K562 (cell line): ENCODE measurements at regions not wholly inside any gene's neighbourhood (a gene's known extent, or its start where the extent isn't known, plus 50 kb on each side); places are given as distances from the start of the nearest gene placed in this dataset.
"Not testable (repeated sequence)": the region's sequence is repeated elsewhere in the genome, so short reads cannot be mapped to it uniquely, and the experiment has no call there.

Experiments used
- BDP1 ChIP-seq: IDR thresholded peaks from 3 replicates; pipeline ENCODE4 v1.6.1; 2011; ENCODE audit not compliant: insufficient read length, insufficient read depth
- DDX20 ChIP-seq: fragments of 450-650 bp; IDR thresholded peaks from 2 replicates; pipeline ENCODE4 v1.6.1; 2016; ENCODE audit warnings: missing genetic modification characterization, low read depth, mild to moderate bottlenecking, missing compliant biosample characterization, moderate library complexity
- FOXM1 ChIP-seq, 2 experiments: fragments of 450-650 bp in 1 of 2; sonication (generic) in 1 of 2; formaldehyde crosslinking in 1 of 2; IDR thresholded peaks; 2 replicates each; pipeline versions ENCODE4 v1.6.1 to v1.9.0; 2017 to 2022; ENCODE audit warnings: low read depth in 2 of 2, mild to moderate bottlenecking in 2 of 2, missing genetic modification reagents in 1 of 2, moderate library complexity in 1 of 2
- POLR2AphosphoS5 ChIP-seq: IDR thresholded peaks from 2 replicates; pipeline ENCODE4 v1.6.1; 2011; ENCODE audit warnings: mild to moderate bottlenecking, low read depth, low read length, moderate library complexity; ENCODE audit not compliant: control insufficient read depth, insufficient read depth
- RFX5 ChIP-seq: IDR thresholded peaks from 2 replicates; pipeline ENCODE4 v1.6.1; 2011; ENCODE audit warnings: low read depth, mild to moderate bottlenecking, improper control_type of control experiment, low read length
- SMAD1 ChIP-seq: fragments of 150-350 bp; IDR thresholded peaks from 2 replicates; pipeline ENCODE4 v1.6.1; 2014; ENCODE audit warnings: low read length, low read depth; ENCODE audit not compliant: partially characterized antibody
- TAF1 ChIP-seq: IDR thresholded peaks from 2 replicates; pipeline ENCODE4 v1.6.1; 2011; ENCODE audit warnings: mild to moderate bottlenecking, low read length, moderate library complexity; ENCODE audit not compliant: insufficient read depth, control insufficient read depth, severe bottlenecking; ENCODE audit errors: extremely low read depth
- TCF7L2 ChIP-seq: fragments of 150-350 bp; IDR thresholded peaks from 2 replicates; pipeline ENCODE4 v1.6.1; 2016; ENCODE audit warnings: low read depth, mild to moderate bottlenecking, low read length, moderate library complexity
- ZNF133 ChIP-seq: fragments of 250-450 bp; sonication (Bioruptor Pico); IDR thresholded peaks from 2 replicates; pipeline ENCODE4 v1.4.0; 2020; ENCODE audit warnings: mild to moderate bottlenecking
- TF ChIP-seq, protein P1 (sequence below), 2 experiments: fragments of 450-650 bp in 1 of 2; sonication (generic) in 1 of 2; formaldehyde crosslinking in 1 of 2; IDR thresholded peaks in 1 of 2; conservative IDR thresholded peaks in 1 of 2; 2 replicates each; pipeline versions ENCODE4 v1.6.1 to v1.8.1; 2016 to 2023; ENCODE audit warnings: mild to moderate bottlenecking in 2 of 2, moderate library complexity in 2 of 2, inconsistent platforms in 1 of 2, missing genetic modification reagents in 1 of 2
- TF ChIP-seq, protein P2 (sequence below), 3 experiments: IDR thresholded peaks in 2 of 3; conservative IDR thresholded peaks in 1 of 3; 2 replicates each; pipeline ENCODE4 v1.5.1; 2011 to 2012; ENCODE audit warnings: low read length in 3 of 3, mild to moderate bottlenecking in 3 of 3, control low read depth in 2 of 3, improper control_type of control experiment in 1 of 3, inconsistent platforms in 1 of 3, low read depth in 1 of 3, mixed read lengths in 1 of 3, moderate library complexity in 1 of 3; ENCODE audit not compliant: insufficient read depth in 2 of 3
- TF ChIP-seq, protein P3 (sequence below), 2 experiments: fragments of 450-650 bp; conservative IDR thresholded peaks; 2 replicates each; pipeline ENCODE4 v1.6.1; 2017; ENCODE audit warnings: mild to moderate bottlenecking in 2 of 2, moderate library complexity in 2 of 2

DNA sequence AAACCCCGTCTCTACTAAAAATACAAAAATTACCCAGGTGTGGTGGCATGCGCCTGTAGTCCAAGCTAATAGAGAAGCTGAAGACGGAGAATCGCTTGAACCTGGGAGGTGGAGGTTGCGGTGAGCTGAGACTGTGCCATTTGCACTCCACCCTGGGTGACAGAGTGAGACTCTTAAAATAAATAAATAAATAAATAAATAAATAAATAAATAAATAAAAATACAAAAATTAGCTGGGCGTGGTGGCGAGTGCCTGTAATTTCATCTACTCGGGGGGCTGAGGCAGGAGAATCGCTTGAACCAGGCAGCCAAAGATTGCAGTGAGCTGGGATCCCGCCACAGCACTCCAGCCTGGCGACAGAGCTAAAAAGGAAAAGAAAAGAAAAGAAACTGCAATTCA, 239.8 kb downstream of the ALG10 start:
- TF ChIP-seq, protein P1, sequence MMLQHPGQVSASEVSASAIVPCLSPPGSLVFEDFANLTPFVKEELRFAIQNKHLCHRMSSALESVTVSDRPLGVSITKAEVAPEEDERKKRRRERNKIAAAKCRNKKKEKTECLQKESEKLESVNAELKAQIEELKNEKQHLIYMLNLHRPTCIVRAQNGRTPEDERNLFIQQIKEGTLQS (IDR thresholded peaks at IDR 0.05): not testable (repeated sequence)
- TF ChIP-seq, protein P1 (CRISPR knock-in tag; conservative IDR thresholded peaks at IDR 0.05): not testable (repeated sequence)
- TF ChIP-seq POLR2AphosphoS5; RFX5; BDP1; TCF7L2; SMAD1; TAF1; ZNF133 (CRISPR knock-in tag); DDX20 (tag); FOXM1 (IDR thresholded peaks at IDR 0.05; ENCODE audit: low read depth); FOXM1 (CRISPR knock-in tag; IDR thresholded peaks at IDR 0.05; ENCODE audit: low read depth): not testable (repeated sequence)
- TF ChIP-seq, protein P2, sequence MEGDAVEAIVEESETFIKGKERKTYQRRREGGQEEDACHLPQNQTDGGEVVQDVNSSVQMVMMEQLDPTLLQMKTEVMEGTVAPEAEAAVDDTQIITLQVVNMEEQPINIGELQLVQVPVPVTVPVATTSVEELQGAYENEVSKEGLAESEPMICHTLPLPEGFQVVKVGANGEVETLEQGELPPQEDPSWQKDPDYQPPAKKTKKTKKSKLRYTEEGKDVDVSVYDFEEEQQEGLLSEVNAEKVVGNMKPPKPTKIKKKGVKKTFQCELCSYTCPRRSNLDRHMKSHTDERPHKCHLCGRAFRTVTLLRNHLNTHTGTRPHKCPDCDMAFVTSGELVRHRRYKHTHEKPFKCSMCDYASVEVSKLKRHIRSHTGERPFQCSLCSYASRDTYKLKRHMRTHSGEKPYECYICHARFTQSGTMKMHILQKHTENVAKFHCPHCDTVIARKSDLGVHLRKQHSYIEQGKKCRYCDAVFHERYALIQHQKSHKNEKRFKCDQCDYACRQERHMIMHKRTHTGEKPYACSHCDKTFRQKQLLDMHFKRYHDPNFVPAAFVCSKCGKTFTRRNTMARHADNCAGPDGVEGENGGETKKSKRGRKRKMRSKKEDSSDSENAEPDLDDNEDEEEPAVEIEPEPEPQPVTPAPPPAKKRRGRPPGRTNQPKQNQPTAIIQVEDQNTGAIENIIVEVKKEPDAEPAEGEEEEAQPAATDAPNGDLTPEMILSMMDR (IDR thresholded peaks at IDR 0.05 in 2 of 3, conservative IDR thresholded peaks at IDR 0.05 in 1 of 3; ENCODE audit: insufficient read depth in 2 of 3, low read depth in 1 of 3, low read length in 3 of 3): not testable (repeated sequence)
- TF ChIP-seq, protein P3, sequence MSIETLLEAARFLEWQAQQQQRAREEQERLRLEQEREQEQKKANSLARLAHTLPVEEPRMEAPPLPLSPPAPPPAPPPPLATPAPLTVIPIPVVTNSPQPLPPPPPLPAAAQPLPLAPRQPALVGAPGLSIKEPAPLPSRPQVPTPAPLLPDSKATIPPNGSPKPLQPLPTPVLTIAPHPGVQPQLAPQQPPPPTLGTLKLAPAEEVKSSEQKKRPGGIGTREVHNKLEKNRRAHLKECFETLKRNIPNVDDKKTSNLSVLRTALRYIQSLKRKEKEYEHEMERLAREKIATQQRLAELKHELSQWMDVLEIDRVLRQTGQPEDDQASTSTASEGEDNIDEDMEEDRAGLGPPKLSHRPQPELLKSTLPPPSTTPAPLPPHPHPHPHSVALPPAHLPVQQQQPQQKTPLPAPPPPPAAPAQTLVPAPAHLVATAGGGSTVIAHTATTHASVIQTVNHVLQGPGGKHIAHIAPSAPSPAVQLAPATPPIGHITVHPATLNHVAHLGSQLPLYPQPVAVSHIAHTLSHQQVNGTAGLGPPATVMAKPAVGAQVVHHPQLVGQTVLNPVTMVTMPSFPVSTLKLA (conservative IDR thresholded peaks at IDR 0.05): not testable (repeated sequence)
